Upper lobe of left lung (tissue), 4 donors: ENCODE measurements at regions not wholly inside any gene's neighbourhood (a gene's known extent, or its start where the extent isn't known, plus 50 kb on each side); places are given as distances from the start of the nearest gene placed in this dataset.

Source experiments
- POLR2A ChIP-seq, 4 donors: fragments of 450-650 bp; IDR thresholded peaks; one replicate each; pipeline ENCODE4 v1.5.1; 2016 to 2017; ENCODE audit warnings: antibody characterized with exemption in 4 of 4, mild to moderate bottlenecking in 2 of 4
- POLR2AphosphoS5 ChIP-seq, 2 donors: sonication (generic); formaldehyde crosslinking; IDR thresholded peaks; one replicate each; pipeline ENCODE4 v1.5.1; 2017; ENCODE audit warnings: antibody characterized with exemption in 2 of 2
- TF ChIP-seq, protein P1 (sequence below), 6 experiments: fragments of 450-650 bp in 4 of 6; fragments of 200-600 bp in 2 of 6; sonication (generic) in 2 of 6; IDR thresholded peaks; one replicate each; pipeline ENCODE4 v1.5.1; 2016 to 2019; ENCODE audit warnings: antibody characterized with exemption in 6 of 6

DNA sequence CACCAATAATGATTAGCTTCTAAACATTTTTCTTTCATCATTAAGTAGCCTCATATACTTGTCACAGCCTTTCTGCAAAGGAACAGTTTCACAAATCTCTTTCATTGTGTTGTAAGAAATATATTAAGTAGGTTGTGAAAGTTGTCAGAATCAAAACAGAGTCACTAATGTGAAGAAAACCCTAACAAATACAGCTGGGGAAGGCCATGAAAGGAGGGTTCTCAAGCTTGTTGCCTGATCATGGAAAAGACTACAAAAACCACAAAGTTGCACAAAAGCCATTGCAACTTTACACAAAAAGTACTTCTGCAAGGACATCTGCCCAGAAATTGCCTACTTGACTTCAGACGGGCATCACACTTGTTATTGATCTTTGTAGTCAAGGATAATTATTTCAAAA, 216.1 kb downstream of the ALDH8A1 start:
- TF ChIP-seq, protein P1, sequence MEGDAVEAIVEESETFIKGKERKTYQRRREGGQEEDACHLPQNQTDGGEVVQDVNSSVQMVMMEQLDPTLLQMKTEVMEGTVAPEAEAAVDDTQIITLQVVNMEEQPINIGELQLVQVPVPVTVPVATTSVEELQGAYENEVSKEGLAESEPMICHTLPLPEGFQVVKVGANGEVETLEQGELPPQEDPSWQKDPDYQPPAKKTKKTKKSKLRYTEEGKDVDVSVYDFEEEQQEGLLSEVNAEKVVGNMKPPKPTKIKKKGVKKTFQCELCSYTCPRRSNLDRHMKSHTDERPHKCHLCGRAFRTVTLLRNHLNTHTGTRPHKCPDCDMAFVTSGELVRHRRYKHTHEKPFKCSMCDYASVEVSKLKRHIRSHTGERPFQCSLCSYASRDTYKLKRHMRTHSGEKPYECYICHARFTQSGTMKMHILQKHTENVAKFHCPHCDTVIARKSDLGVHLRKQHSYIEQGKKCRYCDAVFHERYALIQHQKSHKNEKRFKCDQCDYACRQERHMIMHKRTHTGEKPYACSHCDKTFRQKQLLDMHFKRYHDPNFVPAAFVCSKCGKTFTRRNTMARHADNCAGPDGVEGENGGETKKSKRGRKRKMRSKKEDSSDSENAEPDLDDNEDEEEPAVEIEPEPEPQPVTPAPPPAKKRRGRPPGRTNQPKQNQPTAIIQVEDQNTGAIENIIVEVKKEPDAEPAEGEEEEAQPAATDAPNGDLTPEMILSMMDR (IDR thresholded peaks at IDR 0.05), result no peak
- no peak for TF ChIP-seq POLR2A (IDR thresholded peaks at IDR 0.05)
- no peak for TF ChIP-seq POLR2AphosphoS5 (IDR thresholded peaks at IDR 0.05)
